GM18858 (cell line): ENCODE measurements at regions not wholly inside any gene's neighbourhood (a gene's known extent, or its start where the extent isn't known, plus 50 kb on each side); places are given as distances from the start of the nearest gene placed in this dataset.

Experiments used
- ATAC-seq: cut with Tn5 transposase; IDR thresholded peaks from one replicate; pipeline ENCODE4 v1.9.1; 2021; ENCODE audit not compliant: unreplicated experiment

- ATAC-seq: no peak
These were observed 695.9 kb downstream of the EPHA4 start for GRCh38 chr2:220876080-220876824.

- ATAC-seq: no peak
These were observed 694.6 kb downstream of the EPHA4 start for GRCh38 chr2:220877491-220877890.

GRCh38 chr2:220877897-220878296 is 694.2 kb downstream of the EPHA4 start:
- ATAC-seq: no peak

GRCh38 chr2:220880623-220881596 is 691.2 kb downstream of the EPHA4 start:
- no peak for ATAC-seq

GRCh38 chr2:220882507-220882906 is 689.6 kb downstream of the EPHA4 start:
- ATAC-seq: no peak

GRCh38 chr2:220885593-220885992 is 686.5 kb downstream of the EPHA4 start:
- ATAC-seq: no peak

GRCh38 chr2:220887271-220887870 is 684.7 kb downstream of the EPHA4 start:
- ATAC-seq: no peak

GRCh38 chr2:220887876-220888275 is 684.2 kb downstream of the EPHA4 start:
- no peak for ATAC-seq

- ATAC-seq: no peak
These were observed 681.2 kb downstream of the EPHA4 start for GRCh38 chr2:220890931-220891330.

- no peak for ATAC-seq
These were observed 680.7 kb downstream of the EPHA4 start for GRCh38 chr2:220891405-220891804.

GRCh38 chr2:220892018-220892634 is 680.0 kb downstream of the EPHA4 start:
- ATAC-seq: no peak

GRCh38 chr2:220893411-220893810 is 678.7 kb downstream of the EPHA4 start:
- no peak for ATAC-seq

- ATAC-seq: no peak
These were observed 678.0 kb downstream of the EPHA4 start for GRCh38 chr2:220894069-220894468.

GRCh38 chr2:220899492-220899891 is 672.6 kb downstream of the EPHA4 start:
- no peak for ATAC-seq

GRCh38 chr2:220904015-220904414 is 668.1 kb downstream of the EPHA4 start:
- no peak for ATAC-seq

- ATAC-seq: no peak
These were observed 658.7 kb downstream of the EPHA4 start for GRCh38 chr2:220913384-220913783.

- ATAC-seq: no peak
These were observed 656.9 kb downstream of the EPHA4 start for GRCh38 chr2:220915092-220915623.

- no peak for ATAC-seq
These were observed 655.2 kb downstream of the EPHA4 start for GRCh38 chr2:220916931-220917330.

- ATAC-seq: no peak
These were observed 641.6 kb downstream of the EPHA4 start for GRCh38 chr2:220930271-220931076.

- no peak for ATAC-seq
These were observed 640.6 kb downstream of the EPHA4 start for GRCh38 chr2:220931491-220931890.
